NCI-H187 (cell line): ENCODE measurements at regions not wholly inside any gene's neighbourhood (a gene's known extent, or its start where the extent isn't known, plus 50 kb on each side); places are given as distances from the start of the nearest gene placed in this dataset.

Source experiments
- DNase-seq, 2 experiments: peaks; one replicate each; lab custom pipeline; 2025; lab: John Stamatoyannopoulos, UW

- no peak for DNase-seq
These were observed 53.5 kb upstream of the ACSL1 start for GRCh38 chr4:184879271-184879670.

- no peak for DNase-seq
These were observed 56.5 kb upstream of the ACSL1 start for GRCh38 chr4:184882276-184882675.

- DNase-seq: no peak
These were observed 57.3 kb upstream of the ACSL1 start for GRCh38 chr4:184883024-184883423.

GRCh38 chr4:184884883-184885282, 59.1 kb upstream of the ACSL1 start:
- no peak for DNase-seq

- DNase-seq: no peak
These were observed 59.8 kb upstream of the ACSL1 start for GRCh38 chr4:184885602-184886001.

GRCh38 chr4:184887333-184887732, 61.6 kb upstream of the ACSL1 start:
- DNase-seq: no peak

- DNase-seq: no peak
These were observed 62.2 kb upstream of the ACSL1 start for GRCh38 chr4:184887947-184888346.

GRCh38 chr4:184889666-184890335, 64.0 kb upstream of the ACSL1 start:
- no peak for DNase-seq

- DNase-seq: no peak
These were observed 64.7 kb upstream of the ACSL1 start for GRCh38 chr4:184890499-184890898.

- no peak for DNase-seq
These were observed 66.1 kb upstream of the ACSL1 start for GRCh38 chr4:184891816-184892397.

- no peak for DNase-seq
These were observed 67.2 kb upstream of the ACSL1 start for GRCh38 chr4:184892999-184893398.

- no peak for DNase-seq
These were observed 68.2 kb upstream of the ACSL1 start for GRCh38 chr4:184893801-184894571.

- DNase-seq: no peak
These were observed 69.4 kb upstream of the ACSL1 start for GRCh38 chr4:184895012-184895695.

GRCh38 chr4:184896868-184897715, 71.3 kb upstream of the ACSL1 start:
- no peak for DNase-seq

GRCh38 chr4:184897895-184898294, 72.1 kb upstream of the ACSL1 start:
- no peak for DNase-seq

GRCh38 chr4:184898793-184899192, 73.0 kb upstream of the ACSL1 start:
- DNase-seq: no peak

- DNase-seq: no peak
These were observed 73.7 kb upstream of the ACSL1 start for GRCh38 chr4:184899261-184900134.

GRCh38 chr4:184900184-184900583, 74.4 kb upstream of the ACSL1 start:
- no peak for DNase-seq

- no peak for DNase-seq
These were observed 76.8 kb upstream of the ACSL1 start for GRCh38 chr4:184902550-184902949.

- no peak for DNase-seq
These were observed 80.8 kb upstream of the ACSL1 start for GRCh38 chr4:184906480-184907097.
